MM.1S (cell line): ENCODE measurements at regions not wholly inside any gene's neighbourhood (a gene's known extent, or its start where the extent isn't known, plus 50 kb on each side); places are given as distances from the start of the nearest gene placed in this dataset.
A peak's percentile ranks its signal among the peaks of the same experiment; 100 is the strongest.
"Not testable (repeated sequence)": the region's sequence is repeated elsewhere in the genome, so short reads cannot be mapped to it uniquely, and the experiment has no call there.

ENCODE experiments used
- DNase-seq: peaks from one replicate; pipeline ENCODE4 v3.0.0-alpha.2; 2015
- H2AFZ ChIP-seq: fragments of 300-600 bp; sonication (generic); 2 replicates; pipeline ENCODE4 v1.6.0; 2016; ENCODE audit warnings: antibody characterized with exemption, low read length
- H3F3A ChIP-seq: fragments of 300-600 bp; sonication (generic); 2 replicates; pipeline ENCODE4 v1.6.1; 2016; ENCODE audit warnings: mild to moderate bottlenecking, antibody characterized with exemption, low read length, moderate library complexity, mixed read lengths; ENCODE audit not compliant: insufficient read depth
- H3K27ac ChIP-seq: fragments of 300-600 bp; sonication (generic); 2 replicates; pipeline ENCODE4 v1.5.1; 2016; ENCODE audit warnings: mild to moderate bottlenecking, low read length
- H3K27me3 ChIP-seq: fragments of 300-600 bp; sonication (generic); replicated peaks from 2 replicates; pipeline ENCODE4 v1.6.0; 2016; ENCODE audit warnings: low read length; ENCODE audit not compliant: insufficient read depth
- H3K36me3 ChIP-seq: fragments of 300-600 bp; sonication (generic); replicated peaks from 2 replicates; pipeline ENCODE4 v1.6.1; 2016; ENCODE audit warnings: mild to moderate bottlenecking, low read length, mixed read lengths; ENCODE audit not compliant: insufficient read depth
- H3K4me1 ChIP-seq: fragments of 300-600 bp; sonication (generic); 2 replicates; pipeline ENCODE4 v1.6.1; 2016; ENCODE audit warnings: low read length, mixed read lengths
- H3K4me2 ChIP-seq: fragments of 300-600 bp; sonication (generic); 2 replicates; pipeline ENCODE4 v1.6.0; 2016; ENCODE audit warnings: low read depth, low read length
- H3K4me3 ChIP-seq: fragments of 300-600 bp; sonication (generic); 2 replicates; pipeline ENCODE4 v1.5.1; 2016; ENCODE audit warnings: low read length, mixed read lengths
- H3K79me2 ChIP-seq: fragments of 300-600 bp; sonication (generic); 2 replicates; pipeline ENCODE4 v1.6.1; 2016; ENCODE audit warnings: mixed run types, low read length, mixed read lengths
- H3K9ac ChIP-seq: fragments of 300-600 bp; sonication (generic); 2 replicates; pipeline ENCODE4 v1.6.1; 2016; ENCODE audit warnings: low read length, mixed read lengths
- H3K9me2 ChIP-seq: fragments of 300-600 bp; sonication (generic); replicated peaks from 2 replicates; pipeline ENCODE4 v1.6.1; 2016; ENCODE audit warnings: mild to moderate bottlenecking, low read length, mixed read lengths; ENCODE audit not compliant: insufficient read depth
- H3K9me3 ChIP-seq: fragments of 300-600 bp; sonication (generic); replicated peaks from 2 replicates; pipeline ENCODE4 v1.6.1; 2016; ENCODE audit warnings: mild to moderate bottlenecking, low read length, mixed read lengths; ENCODE audit not compliant: insufficient read depth
- H4K20me1 ChIP-seq: fragments of 300-600 bp; sonication (generic); 2 replicates; pipeline ENCODE4 v1.6.1; 2016; ENCODE audit warnings: mild to moderate bottlenecking, low read length, moderate library complexity, mixed read lengths; ENCODE audit not compliant: insufficient read depth
- EZH2 ChIP-seq: fragments of 300-600 bp; sonication (generic); optimal IDR thresholded peaks from 2 replicates; pipeline ENCODE3; 2017; ENCODE audit warnings: low read depth, mild to moderate bottlenecking, antibody characterized with exemption, low read length, mixed read lengths
- EZH2phosphoT487 ChIP-seq: fragments of 300-600 bp; sonication (generic); IDR thresholded peaks from 2 replicates; pipeline ENCODE4 v1.6.1; 2018; ENCODE audit warnings: antibody characterized with exemption, low read length
- TF ChIP-seq, protein P1 (sequence below): fragments of 300-600 bp; sonication (generic); IDR thresholded peaks from 2 replicates; pipeline ENCODE4 v1.5.1; 2016; ENCODE audit warnings: antibody characterized with exemption, low read length, mixed read lengths

DNA sequence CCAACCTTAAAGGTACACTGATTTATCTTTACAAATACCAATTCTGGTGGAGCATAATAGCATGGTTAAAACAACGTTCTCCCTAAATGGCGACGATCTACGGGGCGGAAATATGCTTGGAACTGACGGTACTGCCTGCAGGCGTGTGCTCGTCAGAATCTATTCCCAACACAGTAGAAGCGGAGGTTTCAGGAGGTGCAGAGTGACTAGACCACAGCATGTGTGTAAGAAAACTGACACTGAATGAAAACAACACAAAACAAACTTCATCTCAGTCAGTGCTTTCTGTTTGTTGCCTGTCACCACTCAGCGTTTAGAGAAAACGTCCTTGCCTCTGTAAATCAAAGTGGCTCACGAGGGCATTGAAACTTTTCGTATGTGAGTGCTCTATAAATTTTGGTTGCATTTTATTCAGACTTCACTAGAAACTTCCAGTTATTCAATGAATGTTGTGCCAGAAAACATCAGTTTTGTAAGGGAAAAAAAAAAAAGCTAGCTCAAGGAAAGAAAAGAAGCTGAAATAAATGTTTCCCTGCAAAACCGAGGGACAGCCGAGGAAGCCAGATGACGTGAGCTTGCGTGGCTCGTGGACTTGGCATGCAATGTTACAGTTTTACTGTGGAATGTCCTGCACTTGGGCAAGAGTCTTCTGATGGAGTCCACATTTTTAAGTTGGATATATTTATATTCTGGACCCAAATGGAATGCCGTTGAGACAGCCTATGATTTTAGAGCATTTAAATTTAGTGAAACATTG, 210.4 kb downstream of the LAT start:
- H2AFZ ChIP-seq, H3K79me2 ChIP-seq, DNase-seq, H3K9ac ChIP-seq, H3K4me1 ChIP-seq, H3F3A ChIP-seq, H3K4me2 ChIP-seq, H3K4me3 ChIP-seq, H3K36me3 ChIP-seq, H3K27ac ChIP-seq, H4K20me1 ChIP-seq, H3K9me3 ChIP-seq, H3K9me2 ChIP-seq, H3K27me3 ChIP-seq: not testable (repeated sequence)

DNA sequence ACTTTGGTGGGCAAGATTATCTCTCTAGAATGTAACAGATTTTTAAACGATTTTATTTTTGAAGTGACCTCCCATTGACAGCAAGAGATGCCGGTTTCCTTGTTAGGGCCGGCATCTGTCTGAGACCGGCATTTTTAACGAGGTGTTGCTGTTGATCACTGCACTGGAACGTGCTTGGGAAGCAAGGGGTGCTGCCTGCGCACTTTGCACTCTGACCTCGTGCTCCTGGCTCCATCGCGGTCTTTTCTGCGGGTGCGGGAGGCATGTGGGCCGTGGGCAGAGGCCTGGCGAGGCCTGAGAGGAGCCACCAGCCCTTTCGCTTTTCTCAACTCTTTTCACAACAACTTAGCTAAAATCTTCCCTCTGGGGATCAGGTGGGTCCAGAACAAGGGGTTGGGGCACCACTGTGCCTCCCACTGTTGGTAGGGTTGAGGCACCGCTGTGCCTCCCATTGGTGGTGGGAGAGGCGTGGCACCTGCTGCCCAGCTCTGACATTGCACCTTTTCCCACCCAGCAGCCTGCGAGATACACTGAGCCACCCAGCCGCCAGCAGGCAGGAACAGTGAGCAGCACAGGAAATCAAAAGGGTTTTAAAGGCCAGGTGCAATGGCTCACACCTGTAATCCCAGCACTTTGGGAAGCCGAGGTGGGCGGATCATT, 209.5 kb downstream of the LAT start:
- not testable (repeated sequence) for H3K27me3 ChIP-seq, H3K4me3 ChIP-seq, H4K20me1 ChIP-seq, DNase-seq, H3K79me2 ChIP-seq, H3K4me2 ChIP-seq, H3K36me3 ChIP-seq, H3K9ac ChIP-seq, H3K27ac ChIP-seq, H3F3A ChIP-seq, H3K9me2 ChIP-seq, H2AFZ ChIP-seq, H3K9me3 ChIP-seq, H3K4me1 ChIP-seq

DNA sequence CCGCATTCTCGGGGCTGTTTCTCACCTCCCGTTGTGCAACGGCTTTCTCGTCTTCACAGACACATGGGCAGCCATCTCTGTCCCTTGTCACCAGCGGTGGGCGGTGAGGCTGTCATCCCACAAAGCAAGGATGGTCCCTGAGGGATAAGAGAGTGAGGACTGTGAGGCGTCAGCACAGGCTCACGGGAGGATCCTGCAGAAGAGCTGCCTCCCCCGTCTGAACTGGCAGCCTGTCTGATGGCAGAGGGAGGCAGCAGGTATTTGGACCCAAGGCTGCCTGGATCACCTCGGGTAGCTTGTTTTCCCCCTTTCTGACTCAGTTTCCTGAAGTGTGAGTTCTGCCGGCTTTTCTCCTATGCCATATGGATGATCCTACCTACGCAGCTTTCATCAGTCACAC, 208.8 kb downstream of the LAT start:
- H4K20me1 ChIP-seq, H3K27ac ChIP-seq, H3F3A ChIP-seq, H3K4me2 ChIP-seq, H3K4me3 ChIP-seq, H3K9ac ChIP-seq, H3K9me2 ChIP-seq, H3K9me3 ChIP-seq, H3K4me1 ChIP-seq, H2AFZ ChIP-seq, DNase-seq, H3K27me3 ChIP-seq, H3K36me3 ChIP-seq, H3K79me2 ChIP-seq: not testable (repeated sequence)

DNA sequence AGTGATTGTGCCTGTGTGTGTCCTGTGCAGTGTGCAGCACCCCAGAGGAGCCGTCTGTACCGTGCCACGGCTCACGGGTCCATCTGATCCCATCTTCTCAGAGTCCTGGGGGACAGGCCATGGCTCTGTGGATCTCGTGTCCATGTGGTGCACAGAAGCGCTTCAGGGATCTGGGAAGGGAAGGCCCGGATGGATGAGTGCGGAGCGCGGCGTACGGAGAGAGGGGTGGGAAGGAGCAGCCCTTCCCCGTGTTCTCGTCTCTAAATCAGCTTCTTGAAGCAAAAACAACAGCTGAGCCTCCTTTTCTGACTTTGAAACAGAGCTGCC, 208.4 kb downstream of the LAT start:
- H3K4me1 ChIP-seq, H4K20me1 ChIP-seq, H3K4me2 ChIP-seq, H3K79me2 ChIP-seq, H3K27ac ChIP-seq, H3K4me3 ChIP-seq, H3K36me3 ChIP-seq, DNase-seq, H2AFZ ChIP-seq, H3K27me3 ChIP-seq, H3F3A ChIP-seq, H3K9me3 ChIP-seq, H3K9ac ChIP-seq, H3K9me2 ChIP-seq: not testable (repeated sequence)

DNA sequence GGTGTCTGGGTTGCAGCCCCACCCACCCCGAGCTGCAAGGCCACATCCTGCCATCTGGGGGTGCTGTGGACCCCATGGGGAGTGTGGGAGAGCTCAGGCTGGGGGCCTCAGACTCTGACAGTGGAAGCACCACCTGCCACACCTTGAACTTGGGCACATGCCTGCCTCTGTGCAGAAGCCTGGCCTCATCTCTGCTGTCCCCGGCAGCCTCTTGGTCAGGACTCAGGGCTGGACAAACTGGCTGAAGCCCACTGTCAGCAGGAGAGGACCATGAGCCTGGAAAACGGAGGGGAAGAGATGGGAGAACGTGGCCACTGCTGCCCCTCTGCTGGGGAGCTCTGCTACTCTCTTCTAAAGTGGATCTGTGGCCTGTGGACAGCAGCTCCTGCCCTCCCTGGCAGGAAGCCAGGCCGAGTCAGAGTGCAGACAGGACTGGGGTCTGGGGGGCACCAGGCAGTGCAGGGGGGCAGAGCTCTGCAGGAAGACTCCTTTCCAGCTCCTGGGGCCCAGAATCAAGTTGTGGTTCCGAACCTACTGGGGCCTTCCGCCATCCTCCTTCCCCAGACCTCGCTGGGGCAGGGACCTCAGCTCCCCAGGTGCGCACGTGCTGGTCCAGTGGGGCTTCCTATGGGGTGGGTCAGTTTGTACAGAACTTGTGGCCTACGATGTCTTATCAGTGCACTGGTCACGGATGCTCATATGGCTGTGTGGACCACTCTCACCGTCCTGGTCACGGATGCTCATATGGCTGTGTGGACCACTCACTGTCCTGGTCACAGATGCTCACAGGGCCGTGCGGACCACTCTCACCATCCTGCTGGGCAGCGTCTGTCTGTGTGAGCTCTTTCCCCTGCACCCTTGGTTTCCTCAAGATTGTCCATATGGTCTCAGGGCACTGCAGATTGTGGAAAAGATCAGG, 207.7 kb downstream of the LAT start:
- H3K9ac ChIP-seq: no peak overlapping the region
- H3K4me3 ChIP-seq: no peak overlapping the region
- no peaks in the 10 kb centered on the region for H3K4me1 ChIP-seq
- H2AFZ ChIP-seq: no peak overlapping the region
- peaks cover 6% of the 10 kb centered on the region for H3K27me3 ChIP-seq
- H3K4me2 ChIP-seq: no peak overlapping the region
- H3K79me2 ChIP-seq: no peaks in the 10 kb centered on the region
- no peak for DNase-seq
- H3K9me2 ChIP-seq: no peaks in the 10 kb centered on the region
- H3K9me3 ChIP-seq: no peaks in the 10 kb centered on the region
- no peaks in the 10 kb centered on the region for H3K36me3 ChIP-seq
- TF ChIP-seq EZH2 (no peak), EZH2phosphoT487 (no peak)
- TF ChIP-seq, protein P1, sequence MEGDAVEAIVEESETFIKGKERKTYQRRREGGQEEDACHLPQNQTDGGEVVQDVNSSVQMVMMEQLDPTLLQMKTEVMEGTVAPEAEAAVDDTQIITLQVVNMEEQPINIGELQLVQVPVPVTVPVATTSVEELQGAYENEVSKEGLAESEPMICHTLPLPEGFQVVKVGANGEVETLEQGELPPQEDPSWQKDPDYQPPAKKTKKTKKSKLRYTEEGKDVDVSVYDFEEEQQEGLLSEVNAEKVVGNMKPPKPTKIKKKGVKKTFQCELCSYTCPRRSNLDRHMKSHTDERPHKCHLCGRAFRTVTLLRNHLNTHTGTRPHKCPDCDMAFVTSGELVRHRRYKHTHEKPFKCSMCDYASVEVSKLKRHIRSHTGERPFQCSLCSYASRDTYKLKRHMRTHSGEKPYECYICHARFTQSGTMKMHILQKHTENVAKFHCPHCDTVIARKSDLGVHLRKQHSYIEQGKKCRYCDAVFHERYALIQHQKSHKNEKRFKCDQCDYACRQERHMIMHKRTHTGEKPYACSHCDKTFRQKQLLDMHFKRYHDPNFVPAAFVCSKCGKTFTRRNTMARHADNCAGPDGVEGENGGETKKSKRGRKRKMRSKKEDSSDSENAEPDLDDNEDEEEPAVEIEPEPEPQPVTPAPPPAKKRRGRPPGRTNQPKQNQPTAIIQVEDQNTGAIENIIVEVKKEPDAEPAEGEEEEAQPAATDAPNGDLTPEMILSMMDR: 0 out of 2 replicates have a peak, but pooled peaks have one; percentile 7
- no peaks in the 10 kb centered on the region for H4K20me1 ChIP-seq
- no peak overlapping the region for H3K27ac ChIP-seq
- no peaks in the 10 kb centered on the region for H3F3A ChIP-seq

DNA sequence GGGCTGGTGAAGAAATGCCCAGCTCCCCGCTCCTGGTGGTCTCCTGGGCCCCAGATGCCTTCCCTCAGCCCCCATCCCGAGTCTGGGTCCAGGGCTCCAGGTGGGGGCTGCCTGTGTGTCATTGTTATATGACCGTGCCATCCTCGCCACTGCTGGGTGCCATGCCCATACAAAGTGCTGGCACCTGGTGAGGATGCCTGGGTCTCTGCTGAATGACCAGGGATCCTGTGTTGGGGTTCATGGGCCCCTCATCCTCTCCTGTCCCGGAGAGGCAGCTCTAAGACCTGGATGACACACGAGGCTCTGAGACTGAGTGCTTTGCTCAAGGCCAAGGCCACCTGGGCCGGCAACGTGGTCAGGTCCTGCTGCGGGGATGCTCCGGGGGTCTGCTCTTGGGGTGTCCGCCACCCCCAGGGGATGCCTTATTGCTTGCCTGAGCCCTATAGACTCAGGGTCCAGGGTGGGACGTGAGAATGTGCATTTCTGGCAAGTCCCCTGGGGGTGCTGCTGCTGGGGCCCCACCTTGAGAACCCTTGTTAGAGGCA, 206.9 kb downstream of the LAT start:
- not testable (repeated sequence) for H3K9ac ChIP-seq, H3K4me1 ChIP-seq, H3K27me3 ChIP-seq, H3K9me2 ChIP-seq, DNase-seq, H2AFZ ChIP-seq, H3F3A ChIP-seq, H3K9me3 ChIP-seq, H3K27ac ChIP-seq, H4K20me1 ChIP-seq, H3K4me2 ChIP-seq, H3K79me2 ChIP-seq, H3K36me3 ChIP-seq, H3K4me3 ChIP-seq
